OCI-LY7 (cell line): ENCODE measurements at regions not wholly inside any gene's neighbourhood (a gene's known extent, or its start where the extent isn't known, plus 50 kb on each side); places are given as distances from the start of the nearest gene placed in this dataset.

ENCODE experiments used
- BruUV-seq: library from RNA; stranded (reverse); fragments of 400-500 nt; replicated peaks from 2 replicates; lab custom pipeline; 2021; lab: Mats Ljungman, UMichigan
- CTCF ChIA-PET: fragments of 300-600 bp; sonication (Branson Sonifier 250); formaldehyde crosslinking; loops from one replicate; lab custom pipeline; 2022; ENCODE audit warnings: antibody characterized with exemption; ENCODE audit not compliant: unreplicated experiment; lab: Charles Lee
- POLR2A ChIA-PET: fragments of 300-600 bp; sonication (Branson Sonifier 250); formaldehyde crosslinking; loops from one replicate; lab custom pipeline; 2022; ENCODE audit warnings: antibody characterized with exemption; lab: Charles Lee
- DNase-seq: peaks from one replicate; pipeline ENCODE4 v3.0.0-alpha.2; 2015; ENCODE audit warnings: low spot score
- H2AFZ ChIP-seq: fragments of 200-600 bp; sonication (generic), shearing (Covaris generic); 2 replicates; pipeline ENCODE4 v1.6.1; 2014; ENCODE audit warnings: mild to moderate bottlenecking, antibody characterized with exemption, low read length, moderate library complexity
- H3K27ac ChIP-seq: fragments of 200-600 bp; sonication (generic); 2 replicates; pipeline ENCODE4 v1.5.1; 2014; ENCODE audit warnings: mixed run types, low read depth, mild to moderate bottlenecking, moderate library complexity, low read length, inconsistent platforms; ENCODE audit not compliant: poor library complexity, severe bottlenecking
- H3K36me3 ChIP-seq: fragments of 200-600 bp; sonication (generic); 2 replicates; pipeline ENCODE4 v1.6.1; 2014; ENCODE audit warnings: mild to moderate bottlenecking, antibody characterized with exemption, low read length, moderate library complexity, mixed read lengths; ENCODE audit not compliant: insufficient read depth
- H3K4me1 ChIP-seq: fragments of 200-600 bp; sonication (generic); 2 replicates; pipeline ENCODE4 v1.5.1; 2014; ENCODE audit warnings: mild to moderate bottlenecking, low read length; ENCODE audit not compliant: insufficient read depth, poor library complexity, severe bottlenecking
- H3K4me2 ChIP-seq: fragments of 200-600 bp; sonication (generic); 2 replicates; pipeline ENCODE4 v1.6.1; 2014; ENCODE audit warnings: mild to moderate bottlenecking, low read length
- H3K4me3 ChIP-seq: fragments of 200-600 bp; sonication (generic); 2 replicates; pipeline ENCODE4 v1.5.1; 2014; ENCODE audit warnings: mild to moderate bottlenecking, low read depth, low read length; ENCODE audit not compliant: poor library complexity, severe bottlenecking
- H3K79me2 ChIP-seq: fragments of 200-600 bp; sonication (generic); 2 replicates; pipeline ENCODE4 v1.6.1; 2016; ENCODE audit warnings: low read depth, mild to moderate bottlenecking, low read length, moderate library complexity, mixed read lengths; ENCODE audit not compliant: insufficient read depth
- H3K9me2 ChIP-seq: fragments of 200-600 bp; sonication (generic); 2 replicates; pipeline ENCODE4 v1.6.1; 2016; ENCODE audit warnings: mild to moderate bottlenecking, low read length, mixed read lengths; ENCODE audit not compliant: insufficient read depth
- H3K9me3 ChIP-seq: fragments of 200-600 bp; sonication (generic); 2 replicates; pipeline ENCODE4 v1.6.1; 2014; ENCODE audit warnings: mild to moderate bottlenecking, mixed run types, low read length, mixed read lengths
- H4K20me1 ChIP-seq: fragments of 200-600 bp; sonication (generic); 2 replicates; pipeline ENCODE4 v1.6.1; 2014; ENCODE audit warnings: mild to moderate bottlenecking, antibody characterized with exemption, low read length, moderate library complexity, mixed read lengths; ENCODE audit not compliant: insufficient read depth
- CTCF ChIP-seq: fragments of 200-600 bp; sonication (generic); conservative IDR thresholded peaks from 2 replicates; pipeline ENCODE4 v1.5.1; 2014; ENCODE audit warnings: mild to moderate bottlenecking, antibody characterized with exemption, low read length, moderate library complexity, mixed read lengths
- EZH2phosphoT487 ChIP-seq: fragments of 200-600 bp; sonication (generic); IDR thresholded peaks from 2 replicates; pipeline ENCODE4 v1.6.1; 2018; ENCODE audit warnings: low read depth, borderline replicate concordance, mild to moderate bottlenecking, mixed run types, antibody characterized with exemption, low read length, moderate library complexity, mixed read lengths
- intact Hi-C: fragments of 100-400 bp; cut with micrococcal nuclease; formaldehyde crosslinking; loops from one replicate; pipeline ENCODE4 v1.10.0; 2022; ENCODE audit not compliant: unreplicated experiment

GRCh38 chr9:82784589-82784988 is 278.4 kb downstream of the RASEF start:
- no peaks in the 10 kb centered on the region for H3K4me1 ChIP-seq
- POLR2A ChIA-PET, result interaction anchor here (0.6 to 0.8 kb wide), 3 partner anchors 16 to 110 kb away, joined by 3 to 8 read pairs (median 3); no protein-coding TSS in a partner anchor
- intact Hi-C loops, result no loop called here
- H3K79me2 ChIP-seq, result no peaks in the 10 kb centered on the region
- H3K27ac ChIP-seq, result no peak overlapping the region
- H2AFZ ChIP-seq, result no peak overlapping the region
- H3K4me2 ChIP-seq, result no peak overlapping the region
- no peak for TF ChIP-seq CTCF
- no peak for TF ChIP-seq EZH2phosphoT487
- H3K9me2 ChIP-seq, result no peaks in the 10 kb centered on the region
- no TSS peak for BruUV-seq
- no peaks in the 10 kb centered on the region for H3K36me3 ChIP-seq
- no peaks in the 10 kb centered on the region for H4K20me1 ChIP-seq
- no peak overlapping the region for H3K4me3 ChIP-seq
- CTCF ChIA-PET, result interaction anchor here (0.5 kb wide), 1 partner anchor 41 kb away, joined by 3 read pairs; no protein-coding TSS in a partner anchor
- H3K9me3 ChIP-seq, result no peaks in the 10 kb centered on the region
- no peak for DNase-seq

DNA sequence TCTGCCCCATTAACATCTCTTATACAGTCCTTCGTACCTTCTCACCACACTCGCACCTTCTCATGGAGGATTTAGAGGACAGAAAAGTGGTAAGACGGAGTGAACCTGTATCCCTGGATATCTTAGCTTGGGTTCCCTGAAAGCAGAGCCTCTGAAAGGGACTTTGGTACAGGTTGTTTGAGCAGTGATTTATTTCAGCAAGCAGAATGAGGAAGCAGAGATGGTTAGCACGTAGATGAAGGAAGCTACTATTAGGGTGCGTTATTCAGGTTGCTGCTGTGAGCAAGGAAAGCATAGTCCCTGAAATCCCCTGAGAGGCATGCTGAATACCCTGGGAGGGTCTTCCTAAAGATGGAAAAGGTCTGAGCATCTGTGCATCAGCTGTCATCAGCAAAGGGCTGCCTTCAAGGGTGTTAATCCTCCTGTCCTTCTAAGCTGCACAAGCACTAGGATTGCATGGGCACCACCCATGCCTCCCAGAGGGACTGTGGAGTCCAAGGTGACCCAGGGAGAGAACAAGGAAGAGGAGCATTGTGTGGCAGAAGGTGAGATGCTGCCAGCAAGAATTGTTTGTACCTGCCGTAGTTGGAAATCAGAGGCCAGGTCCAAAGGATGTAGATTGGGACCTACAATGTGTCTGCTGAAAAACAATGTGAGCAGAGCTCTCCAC is 273.7 kb downstream of the RASEF start:
- DNase-seq, result no peak
- no TSS peak for BruUV-seq
- TF ChIP-seq EZH2phosphoT487 (no peak), CTCF (no peak)

DNA sequence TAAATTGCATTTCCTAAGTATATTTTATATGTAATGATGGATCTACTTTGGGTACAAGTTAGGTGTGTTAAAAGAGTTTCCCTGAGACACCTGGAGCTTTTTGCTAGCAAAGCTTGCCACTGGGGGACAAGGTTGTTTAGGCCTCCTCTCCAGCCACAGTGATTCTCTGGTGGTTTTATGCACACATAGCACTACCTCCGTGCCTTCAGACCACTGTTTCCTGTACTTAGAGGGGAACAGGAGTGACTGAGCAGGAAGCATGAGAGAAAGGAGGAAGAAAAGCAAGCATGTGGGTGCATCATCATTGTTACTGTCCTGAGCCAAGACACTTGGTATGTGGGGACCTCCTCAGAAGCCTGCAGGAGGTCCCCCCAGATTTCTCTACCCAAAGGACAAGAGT is 272.1 kb downstream of the RASEF start:
- POLR2A ChIA-PET, result no interaction called here
- CTCF ChIA-PET, result no interaction called here

More for the DNA sequence above, 273.7 kb downstream of the RASEF start:
- Histone ChIP-seq H3K4me1 (no peaks in the 10 kb centered on the region), H3K9me3 (no peaks in the 10 kb centered on the region), H3K4me2 (no peak overlapping the region), H3K27ac (no peak overlapping the region), H3K4me3 (no peak overlapping the region), H4K20me1 (no peaks in the 10 kb centered on the region), H3K79me2 (no peaks in the 10 kb centered on the region), H3K36me3 (no peaks in the 10 kb centered on the region), H3K9me2 (no peaks in the 10 kb centered on the region), H2AFZ (no peak overlapping the region)
- POLR2A ChIA-PET, result interaction anchor here (1.0 kb wide), 1 partner anchor 125 kb away, joined by 3 read pairs; no protein-coding TSS in a partner anchor
- CTCF ChIA-PET, result no interaction called here
- intact Hi-C loops, result no loop called here

More for the DNA sequence above, 272.1 kb downstream of the RASEF start:
- H4K20me1 ChIP-seq, result no peaks in the 10 kb centered on the region
- no peak for DNase-seq
- H3K79me2 ChIP-seq, result no peaks in the 10 kb centered on the region
- no peaks in the 10 kb centered on the region for H3K9me2 ChIP-seq
- no peak overlapping the region for H2AFZ ChIP-seq
- H3K9me3 ChIP-seq, result no peaks in the 10 kb centered on the region
- intact Hi-C loops, result no loop called here
- no peaks in the 10 kb centered on the region for H3K4me1 ChIP-seq
- no peak overlapping the region for H3K4me2 ChIP-seq
- no TSS peak for BruUV-seq
- H3K4me3 ChIP-seq, result no peak overlapping the region
- TF ChIP-seq EZH2phosphoT487 (no peak), CTCF (no peak)
- no peak overlapping the region for H3K27ac ChIP-seq
- no peaks in the 10 kb centered on the region for H3K36me3 ChIP-seq
